GM18868 (cell line): ENCODE measurements at regions not wholly inside any gene's neighbourhood (a gene's known extent, or its start where the extent isn't known, plus 50 kb on each side); places are given as distances from the start of the nearest gene placed in this dataset.

Experiments used
- ATAC-seq: cut with Tn5 transposase; IDR thresholded peaks from one replicate; pipeline ENCODE4 v1.9.1; 2021; ENCODE audit warnings: mild to moderate bottlenecking, moderate library complexity; ENCODE audit not compliant: unreplicated experiment

DNA sequence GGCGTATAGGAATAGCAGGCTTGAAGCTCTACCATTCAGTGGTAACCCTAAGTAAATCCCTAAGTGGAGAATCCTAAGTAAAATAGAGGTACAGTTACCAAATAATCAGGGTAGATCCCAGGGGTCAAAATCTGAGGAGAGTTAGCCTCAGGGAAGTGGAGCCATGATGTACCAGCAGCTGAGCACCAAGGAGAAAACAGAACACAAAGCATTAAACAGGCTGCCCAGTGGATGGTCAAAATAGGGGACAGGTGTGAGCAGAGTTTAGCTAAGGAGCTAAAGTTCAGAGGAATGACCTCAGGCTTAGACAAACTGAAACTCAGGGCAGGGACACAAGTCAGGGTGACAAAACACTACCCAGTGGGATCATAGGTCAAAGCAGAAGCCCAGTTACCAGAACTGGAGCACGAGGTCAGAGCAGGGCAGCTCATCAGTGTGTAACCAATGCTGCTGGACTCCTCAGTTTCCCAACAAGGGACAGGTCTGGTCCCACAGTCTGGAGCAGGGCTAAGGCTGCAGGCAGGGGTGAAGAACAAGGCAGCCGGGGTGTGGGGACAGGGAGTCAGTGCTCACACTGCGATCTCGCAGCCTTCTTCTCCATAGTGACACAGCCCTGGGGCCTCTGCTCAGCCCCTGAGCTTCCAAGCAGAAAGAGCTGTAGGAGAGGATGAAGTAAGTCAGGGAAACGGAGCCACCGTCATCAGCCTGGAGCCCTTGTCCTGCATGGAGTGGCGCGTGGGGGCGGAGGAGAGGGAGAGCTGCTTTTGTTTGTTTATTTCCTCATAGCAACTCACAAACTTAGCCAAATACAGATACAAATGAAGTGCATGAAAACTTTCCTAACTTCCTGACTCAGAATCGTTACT, 264.0 kb downstream of the MREG start:
- ATAC-seq: no peak

- no peak for ATAC-seq
These were observed 264.9 kb downstream of the MREG start for GRCh38 chr2:215748446-215748845.

DNA sequence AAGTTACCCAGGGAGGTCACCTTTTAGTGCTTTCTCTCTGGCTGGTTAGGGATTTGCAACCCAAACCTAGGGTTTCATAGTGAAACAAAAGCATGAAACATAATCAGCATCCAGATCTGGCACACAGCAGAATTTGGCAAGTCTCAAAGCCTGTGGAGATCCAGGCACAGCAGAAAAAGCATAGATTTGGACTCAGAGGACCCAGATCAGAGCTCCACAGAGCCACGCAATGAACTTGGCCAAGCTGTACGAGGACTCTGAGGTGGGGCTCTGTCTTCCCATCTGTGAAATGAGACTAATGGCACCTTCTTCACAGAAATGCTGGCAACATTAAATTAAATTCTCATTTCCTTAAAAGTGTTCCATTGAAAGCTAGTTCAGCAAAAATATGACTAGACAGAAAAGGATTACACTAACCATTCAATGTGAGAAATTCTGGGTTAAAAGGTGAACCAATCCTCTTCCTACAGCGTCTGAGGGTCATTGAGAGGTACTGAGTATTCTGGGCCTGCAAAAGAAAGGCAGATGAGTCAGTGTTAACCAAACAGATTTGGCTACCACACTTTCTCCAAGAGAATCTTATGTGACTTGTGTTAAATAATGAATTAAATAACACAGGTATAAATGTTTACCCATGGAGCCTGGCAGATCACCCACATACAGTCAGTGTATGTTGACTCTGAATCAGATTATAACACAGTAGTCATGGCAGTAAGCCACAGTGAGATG, 266.3 kb downstream of the MREG start:
- peak; percentile 48 for ATAC-seq

GRCh38 chr2:215746226-215746886, 267.0 kb downstream of the MREG start:
- no peak for ATAC-seq

GRCh38 chr2:215745331-215745730, 268.0 kb downstream of the MREG start:
- ATAC-seq: no peak

DNA sequence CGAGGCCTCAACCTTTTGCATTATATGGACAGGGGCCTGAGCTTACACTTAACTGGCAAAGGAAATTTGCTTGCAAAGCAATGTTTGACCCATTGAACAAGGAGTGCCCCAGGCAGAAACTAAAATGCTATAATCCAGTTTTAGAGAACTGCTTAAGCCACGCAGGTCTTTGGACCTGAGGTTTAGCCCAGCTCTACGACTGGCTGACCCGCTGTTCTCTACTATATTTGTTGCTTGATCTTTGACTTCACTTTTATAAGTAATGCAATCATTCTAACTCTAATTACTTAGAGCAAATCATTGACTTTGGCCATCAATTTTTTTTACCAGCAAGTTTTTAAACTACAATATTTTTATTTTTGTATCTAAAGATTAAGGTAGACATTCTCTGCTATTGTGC, 268.8 kb downstream of the MREG start:
- ATAC-seq: no peak

- ATAC-seq: no peak
These were observed 270.3 kb downstream of the MREG start for GRCh38 chr2:215743066-215743465.

DNA sequence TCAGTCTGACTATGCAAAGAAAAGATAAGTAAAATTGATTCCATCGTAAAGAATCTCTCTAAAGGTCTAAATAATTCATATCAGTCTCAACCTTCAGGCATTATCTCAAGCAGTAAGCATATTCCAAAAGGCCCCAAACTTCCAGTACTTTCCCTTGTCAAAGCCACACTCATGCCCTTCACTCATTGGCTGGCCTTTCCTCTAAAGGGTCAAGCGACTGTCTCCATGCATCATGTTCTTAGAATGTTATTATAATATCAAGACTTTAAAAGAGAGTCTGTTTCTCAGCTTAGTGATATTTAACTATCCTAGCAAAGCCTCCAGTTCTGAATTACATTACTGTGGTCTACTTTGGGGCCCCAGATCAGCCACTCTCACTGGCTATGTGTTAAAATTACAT, 271.3 kb downstream of the MREG start:
- ATAC-seq: no peak

- ATAC-seq: no peak
These were observed 273.3 kb downstream of the MREG start for GRCh38 chr2:215740071-215740470.

- ATAC-seq: no peak
These were observed 275.0 kb downstream of the MREG start for GRCh38 chr2:215738351-215738750.

DNA sequence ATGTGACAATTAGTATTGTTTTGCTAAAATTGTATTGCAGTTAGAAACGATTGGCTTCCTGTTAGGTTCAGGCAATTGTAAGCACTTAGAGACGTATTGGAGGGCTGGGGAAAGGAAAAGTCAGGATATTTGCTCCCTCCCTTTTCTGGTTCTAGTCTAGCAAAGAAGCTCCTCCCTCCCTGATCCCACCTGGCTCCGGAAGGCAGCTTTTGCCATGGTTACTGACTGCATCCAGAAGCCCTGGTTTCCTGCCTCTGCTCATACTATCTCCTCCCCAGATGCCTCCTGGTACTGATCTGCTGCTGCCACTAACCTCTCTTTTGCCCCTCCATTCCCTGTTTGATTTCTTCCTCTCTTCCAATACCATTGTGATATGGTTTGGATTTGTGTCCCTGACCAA, 275.9 kb downstream of the MREG start:
- ATAC-seq: no peak

GRCh38 chr2:215736653-215737290, 276.6 kb downstream of the MREG start:
- no peak for ATAC-seq

- ATAC-seq: no peak
These were observed 282.2 kb downstream of the MREG start for GRCh38 chr2:215731108-215731658.

- ATAC-seq: no peak
These were observed 283.2 kb downstream of the MREG start for GRCh38 chr2:215729985-215730620.

- ATAC-seq: peak; percentile 65
These were observed 284.8 kb downstream of the MREG start for GRCh38 chr2:215728504-215729065.

- ATAC-seq: peak; percentile 43
These were observed 285.5 kb downstream of the MREG start for GRCh38 chr2:215727507-215728503.

DNA sequence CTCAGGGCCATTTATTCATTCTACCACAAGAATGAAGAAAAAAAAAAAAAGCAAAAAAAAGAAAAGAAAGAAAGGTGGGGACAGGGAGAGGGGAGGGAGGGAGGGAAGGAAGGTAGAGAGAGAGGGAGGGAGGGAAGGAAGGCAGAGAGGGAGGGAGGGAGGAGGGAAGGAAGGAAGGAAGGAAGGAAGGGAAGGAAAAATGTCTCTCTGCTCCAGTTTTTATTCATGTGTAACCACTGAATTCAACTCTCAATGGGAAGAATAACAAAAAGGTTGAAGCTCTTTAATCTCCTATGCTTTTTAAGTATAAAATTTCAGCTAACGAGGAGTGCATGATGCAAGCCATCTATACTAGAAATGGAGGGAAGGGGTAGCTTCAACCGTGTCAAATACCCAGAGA, 287.3 kb downstream of the MREG start:
- no peak for ATAC-seq

- ATAC-seq: no peak
These were observed 288.3 kb upstream of the FN1 start for GRCh38 chr2:215724146-215724545.

GRCh38 chr2:215723631-215724011, 287.8 kb upstream of the FN1 start:
- no peak for ATAC-seq
